HEK293T (cell line): ENCODE measurements at regions not wholly inside any gene's neighbourhood (a gene's known extent, or its start where the extent isn't known, plus 50 kb on each side); places are given as distances from the start of the nearest gene placed in this dataset.

ENCODE experiments used
- ARNT ChIP-seq: fragments of 450-650 bp; IDR thresholded peaks from 2 replicates; pipeline ENCODE4 v1.6.1; 2017; ENCODE audit warnings: mild to moderate bottlenecking
- BHLHE40 ChIP-seq: fragments of 450-650 bp; IDR thresholded peaks from 2 replicates; pipeline ENCODE4 v1.6.1; 2016; ENCODE audit warnings: mild to moderate bottlenecking, moderate library complexity, borderline replicate concordance
- ELF4 ChIP-seq: fragments of 450-650 bp; IDR thresholded peaks from 2 replicates; pipeline ENCODE4 v1.6.1; 2017; ENCODE audit warnings: antibody characterized with exemption
- FOXK2 ChIP-seq: fragments of 450-650 bp; IDR thresholded peaks from 2 replicates; pipeline ENCODE4 v1.6.1; 2016; ENCODE audit warnings: mild to moderate bottlenecking
- FOXM1 ChIP-seq: fragments of 450-650 bp; IDR thresholded peaks from 2 replicates; pipeline ENCODE4 v1.6.1; 2017; ENCODE audit warnings: mild to moderate bottlenecking, borderline replicate concordance
- SP1 ChIP-seq: fragments of 450-650 bp; IDR thresholded peaks from 2 replicates; pipeline ENCODE4 v1.6.1; 2017
- SUZ12 ChIP-seq: fragments of 450-650 bp; IDR thresholded peaks from 2 replicates; pipeline ENCODE4 v1.6.1; 2016; ENCODE audit warnings: mild to moderate bottlenecking

GRCh38 chr20:57795342-57795697 is 85.5 kb upstream of the PMEPA1 start:
- TF ChIP-seq SUZ12 (no peak), SP1 (no peak), FOXK2 (no peak), ELF4 (no peak), ARNT (no peak), BHLHE40 (no peak), FOXM1 (no peak)
